ENCODE measurements at regions not wholly inside any gene's neighbourhood (a gene's known extent, or its start where the extent isn't known, plus 50 kb on each side); places are given as distances from the start of the nearest gene placed in this dataset.

DNA sequence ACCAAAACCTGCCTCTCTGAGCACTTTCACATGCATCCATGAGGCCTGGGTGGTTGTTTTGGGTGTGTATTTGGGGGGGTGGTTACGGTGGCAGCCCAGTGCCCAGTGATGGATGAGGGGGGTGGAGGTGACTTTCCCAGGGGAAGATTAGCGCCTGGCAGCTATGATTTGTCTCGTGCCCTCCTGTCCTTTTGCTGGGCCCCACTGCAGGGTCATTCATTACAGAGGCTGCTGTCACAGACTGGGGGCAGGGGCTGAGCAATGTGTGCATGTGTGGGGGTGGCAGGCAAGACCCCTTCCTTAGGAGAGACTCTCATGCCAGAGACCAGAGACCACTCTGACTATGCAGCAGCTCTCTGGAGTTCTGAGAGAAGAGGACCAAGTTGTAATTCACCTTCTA is 93.7 kb downstream of the MRM1 start:
- TF ChIP-seq, protein P1, sequence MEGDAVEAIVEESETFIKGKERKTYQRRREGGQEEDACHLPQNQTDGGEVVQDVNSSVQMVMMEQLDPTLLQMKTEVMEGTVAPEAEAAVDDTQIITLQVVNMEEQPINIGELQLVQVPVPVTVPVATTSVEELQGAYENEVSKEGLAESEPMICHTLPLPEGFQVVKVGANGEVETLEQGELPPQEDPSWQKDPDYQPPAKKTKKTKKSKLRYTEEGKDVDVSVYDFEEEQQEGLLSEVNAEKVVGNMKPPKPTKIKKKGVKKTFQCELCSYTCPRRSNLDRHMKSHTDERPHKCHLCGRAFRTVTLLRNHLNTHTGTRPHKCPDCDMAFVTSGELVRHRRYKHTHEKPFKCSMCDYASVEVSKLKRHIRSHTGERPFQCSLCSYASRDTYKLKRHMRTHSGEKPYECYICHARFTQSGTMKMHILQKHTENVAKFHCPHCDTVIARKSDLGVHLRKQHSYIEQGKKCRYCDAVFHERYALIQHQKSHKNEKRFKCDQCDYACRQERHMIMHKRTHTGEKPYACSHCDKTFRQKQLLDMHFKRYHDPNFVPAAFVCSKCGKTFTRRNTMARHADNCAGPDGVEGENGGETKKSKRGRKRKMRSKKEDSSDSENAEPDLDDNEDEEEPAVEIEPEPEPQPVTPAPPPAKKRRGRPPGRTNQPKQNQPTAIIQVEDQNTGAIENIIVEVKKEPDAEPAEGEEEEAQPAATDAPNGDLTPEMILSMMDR (IDR thresholded peaks at IDR 0.05), result no peak
- TF ChIP-seq EZH2 (IDR thresholded peaks at IDR 0.05; ENCODE audit: borderline replicate concordance, insufficient read depth, low read depth, low read length, poor library complexity, severe bottlenecking), result no peak

Data from B cell (primary cell).